Upper lobe of right lung (tissue), 1 donor: ENCODE measurements at regions not wholly inside any gene's neighbourhood (a gene's known extent, or its start where the extent isn't known, plus 50 kb on each side); places are given as distances from the start of the nearest gene placed in this dataset.

Experiments used
- ATAC-seq: fragments of 200-7000 bp; cut with Tn5 transposase; one replicate; pipeline ENCODE4 v1.9.1; 2020; ENCODE audit warnings: mild to moderate bottlenecking, moderate library complexity
- DNase-seq: peaks from one replicate; pipeline ENCODE4 v3.0.0-alpha.2; 2020
- H3K27ac ChIP-seq: fragments of 200-600 bp; one replicate; pipeline ENCODE4 v1.8.0; 2022
- H3K27me3 ChIP-seq: fragments of 200-600 bp; one replicate; pipeline ENCODE4 v1.8.0; 2022; ENCODE audit warnings: mild to moderate bottlenecking
- H3K36me3 ChIP-seq: fragments of 200-600 bp; one replicate; pipeline ENCODE4 v1.8.0; 2022
- H3K4me1 ChIP-seq: fragments of 200-600 bp; one replicate; pipeline ENCODE4 v1.8.0; 2022
- H3K4me3 ChIP-seq: fragments of 200-600 bp; one replicate; pipeline ENCODE4 v1.8.0; 2022; ENCODE audit warnings: mild to moderate bottlenecking
- H3K9me3 ChIP-seq: fragments of 200-600 bp; one replicate; pipeline ENCODE4 v1.8.0; 2022
- CTCF ChIP-seq: fragments of 200-600 bp; IDR thresholded peaks from one replicate; pipeline ENCODE4 v1.8.0; 2022; ENCODE audit warnings: antibody characterized with exemption
- intact Hi-C: fragments of 100-400 bp; cut with DNase I; formaldehyde crosslinking; loops from one replicate; pipeline ENCODE4 v1.11.0; 2022
- donor health status: DM: no; HTN: yes; CAD: no; lungs with severe emphysema.

- H3K36me3 ChIP-seq: no peaks in the 10 kb centered on the region
- no peak for DNase-seq
- intact Hi-C loops: no loop called here
- H3K27ac ChIP-seq: no peak overlapping the region
- no peak overlapping the region for H3K4me3 ChIP-seq
- no peak for ATAC-seq
- H3K27me3 ChIP-seq: no peaks in the 10 kb centered on the region
- no peaks in the 10 kb centered on the region for H3K9me3 ChIP-seq
- TF ChIP-seq CTCF: no peak
- H3K4me1 ChIP-seq: no peaks in the 10 kb centered on the region
These were observed 109.7 kb downstream of the VEGFA start for GRCh38 chr6:43879722-43880121.

GRCh38 chr6:43878823-43879495 lies 108.9 kb downstream of the VEGFA start:
- Histone ChIP-seq H3K36me3 (no peaks in the 10 kb centered on the region), H3K4me3 (no peak overlapping the region), H3K4me1 (no peaks in the 10 kb centered on the region), H3K9me3 (no peaks in the 10 kb centered on the region), H3K27ac (no peak overlapping the region), H3K27me3 (no peaks in the 10 kb centered on the region)
- ATAC-seq (no peak), DNase-seq (no peak)
- intact Hi-C loops: no loop called here
- no peak for TF ChIP-seq CTCF

DNA sequence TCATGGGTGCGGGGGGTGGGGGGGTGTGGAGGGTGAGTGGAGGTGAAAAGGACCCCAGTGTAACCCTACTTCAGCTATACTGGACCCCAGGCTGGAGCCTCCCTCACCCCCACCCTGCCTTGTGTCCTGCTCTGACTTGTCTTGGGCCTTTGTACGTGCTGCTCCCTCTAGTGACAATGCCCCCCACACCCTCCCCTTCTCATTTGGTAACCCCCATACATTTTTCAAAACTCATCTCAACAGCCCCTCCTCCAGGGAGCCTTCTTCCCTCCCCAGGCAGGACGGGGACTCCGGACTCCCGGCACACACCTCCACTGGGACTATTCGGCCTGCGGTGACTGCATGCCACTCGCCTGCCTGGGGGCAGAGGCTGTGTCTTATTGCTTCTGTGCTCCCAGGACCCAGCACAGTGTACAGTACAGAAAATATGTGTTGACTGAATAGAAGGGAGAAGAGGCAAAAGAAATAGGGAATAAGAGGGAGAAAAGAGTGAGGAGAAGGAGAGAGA lies 108.2 kb downstream of the VEGFA start:
- H3K9me3 ChIP-seq: no peaks in the 10 kb centered on the region
- no peaks in the 10 kb centered on the region for H3K36me3 ChIP-seq
- H3K27me3 ChIP-seq: no peaks in the 10 kb centered on the region
- intact Hi-C loops: no loop called here
- no peak for DNase-seq
- no peak overlapping the region for H3K4me3 ChIP-seq
- no peak for ATAC-seq
- TF ChIP-seq CTCF: no peak
- no peak overlapping the region for H3K27ac ChIP-seq
- no peaks in the 10 kb centered on the region for H3K4me1 ChIP-seq

DNA sequence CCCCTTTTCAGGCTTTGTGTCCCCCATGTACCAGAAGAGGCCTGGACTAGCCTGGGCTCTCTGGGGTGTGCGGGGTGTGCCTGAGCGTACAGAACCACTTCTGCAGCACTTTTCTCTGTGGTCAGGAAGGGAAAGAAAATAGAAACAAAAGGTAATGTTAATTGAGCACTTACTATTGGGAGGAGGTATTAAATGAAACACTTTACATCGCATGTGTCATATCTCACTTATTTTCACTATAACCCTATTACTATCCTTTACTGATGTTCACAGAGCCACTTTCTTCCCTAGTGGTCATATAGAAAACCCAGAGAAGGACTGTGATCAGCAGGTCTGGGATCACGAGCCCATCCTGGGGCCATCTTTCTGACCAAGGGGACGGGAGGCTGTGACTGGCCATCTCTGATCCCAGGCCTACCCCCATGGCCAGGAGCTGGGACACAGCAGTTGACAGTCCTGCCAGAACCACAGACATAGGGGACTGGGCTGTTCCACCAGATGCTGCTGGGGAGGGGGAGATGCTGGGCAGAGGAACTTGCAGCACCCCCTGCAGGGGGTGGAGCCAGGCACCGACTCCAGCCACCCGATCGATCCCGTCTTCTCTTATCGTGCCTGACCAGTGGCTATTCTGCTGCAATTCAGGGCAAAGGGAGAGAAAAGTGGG lies 107.6 kb downstream of the VEGFA start:
- intact Hi-C loops: no loop called here
- no peaks in the 10 kb centered on the region for H3K9me3 ChIP-seq
- no peak for ATAC-seq
- H3K4me3 ChIP-seq: no peak overlapping the region
- no peak overlapping the region for H3K27ac ChIP-seq
- no peaks in the 10 kb centered on the region for H3K36me3 ChIP-seq
- DNase-seq: no peak
- no peaks in the 10 kb centered on the region for H3K4me1 ChIP-seq
- no peaks in the 10 kb centered on the region for H3K27me3 ChIP-seq
- TF ChIP-seq CTCF: no peak

DNA sequence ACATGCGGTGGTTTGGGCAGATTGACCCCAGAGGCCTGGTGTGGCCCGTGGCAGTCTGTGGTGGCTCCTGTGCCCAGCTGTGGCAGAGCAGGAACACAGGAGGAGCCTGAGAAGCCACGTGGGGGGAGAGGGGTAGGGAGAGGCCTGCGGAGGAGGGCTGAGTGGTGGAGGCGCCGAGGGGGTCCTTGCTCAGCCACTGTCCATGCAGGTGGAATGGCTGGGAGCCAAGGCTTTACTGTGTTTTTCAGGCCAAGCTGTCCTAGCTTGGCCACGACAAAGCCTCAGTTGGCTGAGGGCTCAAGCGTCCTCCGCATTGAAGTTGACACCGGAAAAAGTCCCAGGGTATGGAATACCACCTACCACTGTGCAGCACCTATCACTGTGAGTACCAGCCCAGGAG lies 107.0 kb downstream of the VEGFA start:
- ATAC-seq: no peak

More for the DNA sequence above, 107.0 kb downstream of the VEGFA start:
- DNase-seq: no peak
- Histone ChIP-seq H3K4me3 (no peak overlapping the region), H3K27me3 (no peaks in the 10 kb centered on the region), H3K4me1 (no peaks in the 10 kb centered on the region), H3K36me3 (no peaks in the 10 kb centered on the region), H3K9me3 (no peaks in the 10 kb centered on the region), H3K27ac (no peak overlapping the region)
- intact Hi-C loops: no loop called here
- TF ChIP-seq CTCF: no peak
